ENCODE measurements at regions not wholly inside any gene's neighbourhood (a gene's known extent, or its start where the extent isn't known, plus 50 kb on each side); places are given as distances from the start of the nearest gene placed in this dataset.

- TF ChIP-seq, protein P1, sequence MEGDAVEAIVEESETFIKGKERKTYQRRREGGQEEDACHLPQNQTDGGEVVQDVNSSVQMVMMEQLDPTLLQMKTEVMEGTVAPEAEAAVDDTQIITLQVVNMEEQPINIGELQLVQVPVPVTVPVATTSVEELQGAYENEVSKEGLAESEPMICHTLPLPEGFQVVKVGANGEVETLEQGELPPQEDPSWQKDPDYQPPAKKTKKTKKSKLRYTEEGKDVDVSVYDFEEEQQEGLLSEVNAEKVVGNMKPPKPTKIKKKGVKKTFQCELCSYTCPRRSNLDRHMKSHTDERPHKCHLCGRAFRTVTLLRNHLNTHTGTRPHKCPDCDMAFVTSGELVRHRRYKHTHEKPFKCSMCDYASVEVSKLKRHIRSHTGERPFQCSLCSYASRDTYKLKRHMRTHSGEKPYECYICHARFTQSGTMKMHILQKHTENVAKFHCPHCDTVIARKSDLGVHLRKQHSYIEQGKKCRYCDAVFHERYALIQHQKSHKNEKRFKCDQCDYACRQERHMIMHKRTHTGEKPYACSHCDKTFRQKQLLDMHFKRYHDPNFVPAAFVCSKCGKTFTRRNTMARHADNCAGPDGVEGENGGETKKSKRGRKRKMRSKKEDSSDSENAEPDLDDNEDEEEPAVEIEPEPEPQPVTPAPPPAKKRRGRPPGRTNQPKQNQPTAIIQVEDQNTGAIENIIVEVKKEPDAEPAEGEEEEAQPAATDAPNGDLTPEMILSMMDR (IDR thresholded peaks at IDR 0.05): no peak
- TF ChIP-seq, protein P2, sequence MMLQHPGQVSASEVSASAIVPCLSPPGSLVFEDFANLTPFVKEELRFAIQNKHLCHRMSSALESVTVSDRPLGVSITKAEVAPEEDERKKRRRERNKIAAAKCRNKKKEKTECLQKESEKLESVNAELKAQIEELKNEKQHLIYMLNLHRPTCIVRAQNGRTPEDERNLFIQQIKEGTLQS (CRISPR knock-in tag; conservative IDR thresholded peaks at IDR 0.05): no peak
Observed at GRCh38 chr6:33908025-33908424, 104.2 kb upstream of the MLN start.
